ENCODE measurements at regions not wholly inside any gene's neighbourhood (a gene's known extent, or its start where the extent isn't known, plus 50 kb on each side); places are given as distances from the start of the nearest gene placed in this dataset.
"Not testable (repeated sequence)": the region's sequence is repeated elsewhere in the genome, so short reads cannot be mapped to it uniquely, and the experiment has no call there.

DNA sequence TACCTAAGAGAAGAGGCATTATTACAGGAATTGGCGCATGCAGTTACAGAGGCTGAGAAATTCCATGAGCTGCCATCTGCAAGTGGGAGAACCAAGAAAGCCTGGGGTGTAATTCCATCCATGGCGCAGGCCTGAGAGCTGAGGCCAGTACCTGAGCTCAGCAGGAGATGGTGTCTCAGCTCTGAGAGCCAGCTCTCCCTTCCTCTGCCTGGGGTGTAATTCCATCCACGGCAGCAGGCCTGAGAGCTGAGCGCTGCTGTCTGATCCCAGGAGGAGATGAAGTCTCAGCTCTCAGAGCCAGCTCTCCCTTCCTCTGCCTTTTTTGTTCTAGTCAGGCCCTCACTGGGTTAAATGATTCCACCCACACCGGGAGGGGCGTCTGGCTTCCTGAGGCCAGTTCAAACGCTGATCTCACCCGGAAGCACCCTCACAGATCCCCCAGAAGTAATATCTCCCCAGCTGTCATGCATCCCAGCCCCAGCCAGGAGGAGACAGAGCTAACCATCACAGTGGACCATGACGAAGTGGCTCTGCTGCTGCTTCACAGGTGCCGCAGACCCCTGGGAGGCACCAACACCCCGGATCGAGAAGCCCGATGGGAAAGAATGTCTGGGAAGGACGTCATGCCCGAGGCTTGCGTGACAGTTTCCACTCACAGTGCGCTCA lies 4454.9 kb upstream of the TPTE start:
- TF ChIP-seq, protein P1, sequence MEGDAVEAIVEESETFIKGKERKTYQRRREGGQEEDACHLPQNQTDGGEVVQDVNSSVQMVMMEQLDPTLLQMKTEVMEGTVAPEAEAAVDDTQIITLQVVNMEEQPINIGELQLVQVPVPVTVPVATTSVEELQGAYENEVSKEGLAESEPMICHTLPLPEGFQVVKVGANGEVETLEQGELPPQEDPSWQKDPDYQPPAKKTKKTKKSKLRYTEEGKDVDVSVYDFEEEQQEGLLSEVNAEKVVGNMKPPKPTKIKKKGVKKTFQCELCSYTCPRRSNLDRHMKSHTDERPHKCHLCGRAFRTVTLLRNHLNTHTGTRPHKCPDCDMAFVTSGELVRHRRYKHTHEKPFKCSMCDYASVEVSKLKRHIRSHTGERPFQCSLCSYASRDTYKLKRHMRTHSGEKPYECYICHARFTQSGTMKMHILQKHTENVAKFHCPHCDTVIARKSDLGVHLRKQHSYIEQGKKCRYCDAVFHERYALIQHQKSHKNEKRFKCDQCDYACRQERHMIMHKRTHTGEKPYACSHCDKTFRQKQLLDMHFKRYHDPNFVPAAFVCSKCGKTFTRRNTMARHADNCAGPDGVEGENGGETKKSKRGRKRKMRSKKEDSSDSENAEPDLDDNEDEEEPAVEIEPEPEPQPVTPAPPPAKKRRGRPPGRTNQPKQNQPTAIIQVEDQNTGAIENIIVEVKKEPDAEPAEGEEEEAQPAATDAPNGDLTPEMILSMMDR (IDR thresholded peaks at IDR 0.05; ENCODE audit: low read depth, low read length), result not testable (repeated sequence)
- not testable (repeated sequence) for TF ChIP-seq EZH2phosphoT487 (IDR thresholded peaks at IDR 0.05; ENCODE audit: low read depth)

Data from OCI-LY3 (cell line).